Inferior parietal cortex (tissue), 1 donor: ENCODE measurements at regions not wholly inside any gene's neighbourhood (a gene's known extent, or its start where the extent isn't known, plus 50 kb on each side); places are given as distances from the start of the nearest gene placed in this dataset.

Experiments used
- DNase-seq: peaks from one replicate; pipeline ENCODE4 v3.0.0-alpha.2; 2016; ENCODE audit errors: extremely low spot score

DNA sequence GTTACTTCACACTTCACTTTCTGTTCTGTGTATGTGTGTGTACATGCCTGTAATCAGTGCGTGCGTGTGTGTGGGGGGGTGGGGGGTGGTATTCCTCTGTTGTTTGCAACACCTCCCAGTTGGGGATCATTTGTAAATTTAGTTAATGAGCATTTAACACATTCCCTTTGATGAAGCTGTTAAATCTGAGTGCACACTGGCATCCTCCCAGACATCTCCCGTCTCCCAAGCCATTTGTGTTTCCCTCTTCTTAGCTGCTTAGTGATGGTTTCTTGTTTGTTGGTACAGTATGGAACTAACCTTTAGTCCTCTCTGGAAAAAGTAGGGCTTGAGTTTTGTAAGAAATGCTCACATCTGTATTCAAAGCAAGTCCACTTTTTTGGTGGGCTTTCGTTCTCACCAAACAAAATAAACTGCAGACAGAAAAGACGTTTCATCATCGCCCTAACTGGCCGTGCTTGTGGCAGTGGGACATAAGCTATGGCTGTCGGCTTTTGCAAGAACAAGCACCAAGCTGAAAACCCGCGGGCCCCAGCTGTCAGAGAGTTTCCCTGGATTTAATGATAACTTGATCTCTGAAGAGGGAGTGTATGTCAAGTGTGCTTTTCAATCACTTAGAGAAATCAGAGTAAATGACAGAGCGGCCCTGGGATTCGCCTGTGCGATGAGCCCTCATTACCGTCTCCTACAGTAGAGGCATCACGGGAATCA lies 54.9 kb upstream of the SASH1 start:
- DNase-seq = no peak

GRCh38 chr6:148288541-148288940 lies 54.1 kb upstream of the SASH1 start:
- no peak for DNase-seq

- no peak for DNase-seq
These were observed 53.5 kb upstream of the SASH1 start for GRCh38 chr6:148289153-148289552.

DNA sequence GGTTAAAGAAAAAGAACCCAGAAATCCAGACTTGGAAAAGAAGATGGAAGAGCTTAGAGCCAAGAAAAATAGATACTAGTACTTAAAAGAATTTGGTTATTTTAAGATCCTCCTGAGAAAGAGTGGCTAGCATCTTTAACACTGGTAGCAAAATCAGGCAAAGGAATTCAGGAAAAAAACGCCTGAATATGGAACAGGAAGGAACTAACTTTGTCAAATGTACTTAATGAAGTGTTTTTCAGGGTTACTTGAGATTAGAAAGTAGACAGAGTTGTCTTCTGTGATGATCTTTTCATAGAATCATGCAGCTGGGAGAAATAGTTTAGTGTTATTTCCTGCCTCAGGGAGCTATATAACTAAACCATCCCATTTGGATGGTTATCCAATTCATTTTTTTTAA lies 50.8 kb upstream of the SASH1 start:
- no peak for DNase-seq
